ENCODE measurements at regions not wholly inside any gene's neighbourhood (a gene's known extent, or its start where the extent isn't known, plus 50 kb on each side); places are given as distances from the start of the nearest gene placed in this dataset.
"Not testable (repeated sequence)": the region's sequence is repeated elsewhere in the genome, so short reads cannot be mapped to it uniquely, and the experiment has no call there.

DNA sequence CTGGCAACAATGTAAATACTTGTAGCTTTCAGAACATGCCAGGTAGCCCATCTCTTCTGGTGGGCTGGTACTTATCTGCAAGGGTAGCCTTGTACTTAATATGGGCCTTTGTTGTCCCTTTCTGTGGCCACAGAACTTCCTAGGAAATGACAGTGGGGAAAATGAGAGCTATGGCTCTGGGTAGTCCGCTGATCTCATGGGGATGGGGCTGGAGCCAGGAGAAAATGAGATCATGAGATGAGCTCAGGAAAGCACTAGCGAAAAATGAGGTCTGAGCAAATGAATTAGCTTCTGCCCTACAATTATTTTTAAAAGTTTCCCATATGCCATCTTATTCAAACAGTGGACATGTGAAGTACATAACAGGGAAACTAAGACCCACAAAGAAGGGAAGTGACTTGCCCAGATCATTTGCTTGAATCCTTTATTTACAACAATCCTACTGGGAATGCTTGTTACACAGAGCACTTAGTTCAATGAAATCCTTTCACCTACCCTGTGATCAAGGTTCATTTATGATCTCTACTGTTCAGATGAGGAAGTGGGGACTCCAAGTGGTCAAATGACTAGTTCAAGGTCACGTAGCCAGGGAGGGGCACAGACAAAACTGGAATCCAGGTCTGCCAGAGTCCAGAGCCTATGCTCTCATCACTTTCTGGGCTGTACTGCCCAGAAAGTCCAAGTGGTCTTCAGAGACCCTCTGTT, 87.1 kb downstream of the PTPRS start:
- Mint-ChIP-seq H3K27me3 (peaks cover 0 to 15% of the 10 kb centered on the region in 2 donors), H3K9me3 (peaks cover 8% of the 10 kb centered on the region), H3K4me1 (ENCODE audit: low read depth in 2 of 2) (no peaks in the 10 kb centered on the region), H3K4me3 (no peak overlapping the region), H3K36me3 (peaks cover 11% of the 10 kb centered on the region), H3K27ac (no peak overlapping the region)
- DNase-seq (ENCODE audit: low spot score) (no peak), ATAC-seq (no peak)

DNA sequence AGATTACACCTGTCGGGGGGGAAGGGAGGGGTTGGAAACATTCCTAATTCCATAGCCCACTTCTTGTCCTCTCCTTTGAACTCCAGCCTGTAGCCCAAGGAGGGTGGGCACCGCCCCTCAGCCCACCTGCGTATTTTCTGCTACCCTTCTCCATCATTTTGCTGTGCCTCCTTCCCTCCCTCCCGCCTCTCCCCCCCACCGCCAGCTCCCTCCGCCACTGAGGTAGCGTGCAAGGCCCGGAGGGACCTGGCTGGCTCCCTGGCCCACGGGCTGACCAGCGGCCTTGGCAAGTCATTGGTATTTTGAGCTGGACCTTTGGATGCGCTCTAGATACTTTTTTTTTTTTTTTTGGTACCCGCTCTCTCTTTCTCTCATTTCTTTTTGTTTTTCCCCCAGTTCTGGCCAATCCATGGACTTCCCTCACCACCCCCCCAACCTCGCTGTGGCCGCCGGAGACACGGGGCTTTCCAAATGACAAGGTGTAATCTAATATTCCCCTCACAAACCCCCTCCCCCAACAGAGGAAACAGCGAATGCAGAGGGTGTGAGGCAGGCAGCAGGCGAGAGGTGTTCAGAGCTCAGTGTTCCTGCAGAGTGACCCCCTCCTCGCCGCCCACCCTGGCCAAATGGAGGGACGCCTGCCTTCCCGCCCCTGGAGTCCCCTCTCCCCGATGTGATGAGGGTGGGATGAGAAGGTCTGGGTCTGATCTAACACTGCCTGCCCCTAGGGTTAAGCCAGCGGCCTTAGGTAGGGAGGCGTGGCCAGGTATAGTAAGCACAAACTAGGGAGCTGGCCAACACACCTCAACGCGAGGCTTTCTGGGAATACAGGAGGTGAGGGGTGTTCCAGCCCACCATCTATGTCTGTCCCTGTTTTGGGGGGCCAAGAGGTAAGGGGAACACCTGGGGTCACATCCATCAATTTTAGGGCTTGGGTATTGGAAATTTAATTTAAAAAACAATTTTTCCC, 89.2 kb downstream of the PTPRS start:
- H3K4me1 Mint-ChIP-seq (ENCODE audit: low read depth in 2 of 2): no peaks in the 10 kb centered on the region
- H3K4me3 Mint-ChIP-seq: no peak overlapping the region
- H3K27me3 Mint-ChIP-seq: peaks cover 7 to 23% of the 10 kb centered on the region in 2 donors
- peaks cover 8% of the 10 kb centered on the region for H3K9me3 Mint-ChIP-seq
- no peak for ATAC-seq
- no peak overlapping the region for H3K27ac Mint-ChIP-seq
- DNase-seq (ENCODE audit: low spot score): no peak
- H3K36me3 Mint-ChIP-seq: peaks cover 11% of the 10 kb centered on the region

DNA sequence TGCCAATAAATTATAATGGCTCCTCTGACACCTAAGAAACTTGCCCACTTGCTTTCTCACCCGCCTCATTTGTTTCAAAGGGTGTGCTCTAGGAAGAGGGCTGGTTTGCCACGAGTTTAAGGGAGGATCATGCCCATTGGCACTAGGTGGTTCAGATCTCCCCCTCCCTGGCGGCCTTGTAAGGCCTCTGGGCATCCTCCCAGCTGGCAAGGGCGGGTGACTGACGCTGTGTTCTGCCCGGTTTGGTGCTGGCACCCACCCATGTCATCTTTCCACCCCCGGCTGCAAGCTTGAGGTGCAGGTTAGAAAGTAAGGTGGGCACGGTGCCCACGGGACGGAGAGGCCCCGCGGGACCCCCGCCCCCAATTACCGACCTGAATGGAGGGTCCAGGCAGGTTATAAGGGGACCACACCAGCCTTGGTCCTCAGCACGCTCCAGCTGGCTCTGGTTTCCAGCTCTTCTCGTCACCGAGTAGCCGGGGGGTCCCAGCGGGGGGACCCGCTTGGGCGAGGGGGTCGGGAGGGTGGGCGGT, 90.4 kb downstream of the PTPRS start:
- Mint-ChIP-seq H3K4me3 (no peak overlapping the region), H3K36me3 (peaks cover 9% of the 10 kb centered on the region), H3K4me1 (ENCODE audit: low read depth in 2 of 2) (no peaks in the 10 kb centered on the region), H3K27ac (no peak overlapping the region), H3K27me3 (peaks cover 7 to 24% of the 10 kb centered on the region in 2 donors), H3K9me3 (peaks cover 6% of the 10 kb centered on the region)
- ATAC-seq (no peak), DNase-seq (ENCODE audit: low spot score) (no peak)

DNA sequence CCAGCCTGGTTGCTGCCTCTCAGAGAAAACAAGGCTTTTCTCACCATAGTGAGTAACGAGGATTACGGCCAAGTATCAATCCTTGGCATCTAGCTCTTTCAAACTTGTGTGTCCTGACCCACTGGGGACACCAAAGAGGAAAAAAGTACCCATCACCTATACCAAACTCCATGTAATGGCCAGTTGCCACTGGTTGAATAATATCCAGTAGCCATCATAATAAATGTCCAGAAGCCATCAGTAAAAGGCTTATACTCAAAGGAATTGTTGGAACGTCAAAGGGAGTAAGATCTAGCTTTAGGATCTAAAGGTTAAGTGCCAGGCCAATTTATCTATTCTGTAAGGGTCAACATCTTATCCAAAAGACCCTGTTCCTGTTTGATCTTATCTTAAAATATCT, 91.1 kb downstream of the PTPRS start:
- H3K4me3 Mint-ChIP-seq: no peak overlapping the region
- H3K9me3 Mint-ChIP-seq: peaks cover 4% of the 10 kb centered on the region
- H3K27ac Mint-ChIP-seq: no peak overlapping the region
- H3K36me3 Mint-ChIP-seq: peaks cover 6% of the 10 kb centered on the region
- no peaks in the 10 kb centered on the region for H3K4me1 Mint-ChIP-seq (ENCODE audit: low read depth in 2 of 2)
- DNase-seq (ENCODE audit: low spot score) (no peak), ATAC-seq (no peak)
- H3K27me3 Mint-ChIP-seq: peaks cover 7 to 24% of the 10 kb centered on the region in 2 donors

DNA sequence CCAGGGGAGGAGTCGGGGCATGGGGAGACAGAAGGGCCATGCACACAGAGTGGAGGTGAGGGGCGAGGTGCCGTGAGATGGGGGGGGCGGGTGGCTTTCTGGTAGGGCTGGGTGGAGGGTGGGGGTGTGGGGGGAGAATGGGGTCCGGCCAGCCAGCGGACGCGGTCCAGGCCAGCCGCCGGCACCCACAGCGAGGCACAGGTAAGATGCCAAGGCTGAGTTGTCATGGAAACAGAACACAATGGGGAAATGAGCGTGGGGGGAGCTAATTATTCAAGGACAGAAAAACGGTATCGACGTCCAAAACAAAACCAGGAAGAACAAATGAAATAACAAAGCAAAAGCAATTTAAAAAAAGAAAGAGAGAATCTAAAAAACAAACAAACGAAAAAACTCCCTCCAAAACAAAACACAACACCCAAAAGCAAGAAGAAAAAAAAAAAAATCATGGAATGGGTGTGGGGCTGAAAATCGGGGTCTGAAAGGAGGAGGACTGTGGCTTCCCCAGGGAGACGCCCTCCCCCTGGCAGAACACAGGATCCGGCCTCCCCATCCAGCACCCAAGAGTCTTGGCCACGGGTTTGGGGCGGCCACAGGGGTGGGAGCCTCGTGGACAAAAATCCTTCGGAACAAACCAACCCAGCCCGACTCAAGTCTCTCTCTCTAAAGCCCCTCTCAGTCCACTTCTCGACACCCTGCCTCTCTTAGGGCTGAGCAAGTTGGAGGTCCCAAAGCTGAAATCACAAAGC, 92.5 kb downstream of the PTPRS start:
- Mint-ChIP-seq H3K4me1 (ENCODE audit: low read depth in 2 of 2) (no peaks in the 10 kb centered on the region), H3K9me3 (no peaks in the 10 kb centered on the region), H3K27me3 (peaks cover 7 to 15% of the 10 kb centered on the region in 2 donors), H3K4me3 (no peak overlapping the region), H3K36me3 (no peaks in the 10 kb centered on the region), H3K27ac (no peak overlapping the region)
- ATAC-seq (no peak), DNase-seq (ENCODE audit: low spot score) (no peak)

DNA sequence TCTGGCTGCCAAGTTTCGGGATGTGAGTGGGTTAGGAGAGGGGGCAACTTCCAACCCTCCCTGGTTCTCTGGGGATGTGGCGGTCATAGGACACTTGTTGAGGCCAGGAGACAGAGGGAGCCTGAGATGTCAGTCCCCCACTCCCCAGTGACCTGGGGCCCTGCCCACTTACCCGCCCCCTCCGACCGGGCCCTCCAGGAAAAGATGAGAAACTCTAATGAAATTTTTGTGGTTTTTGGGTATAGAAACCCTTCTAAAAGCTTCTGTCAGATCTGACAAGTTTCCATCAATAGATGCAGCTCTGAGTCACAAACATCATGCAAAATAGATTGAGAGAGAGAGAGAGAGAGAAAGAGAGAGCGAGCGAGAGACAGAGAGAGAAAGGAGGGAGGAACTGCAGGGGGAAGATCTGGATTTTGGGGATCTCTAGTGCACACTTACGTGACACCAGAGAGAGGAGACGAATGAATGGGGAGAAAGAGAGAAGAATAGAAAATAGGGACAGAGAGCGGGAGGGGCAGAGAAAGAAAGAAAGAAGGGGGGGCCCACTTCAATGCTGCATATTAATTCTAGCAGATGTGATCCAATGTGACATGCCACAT, 94.0 kb downstream of the PTPRS start:
- H3K4me1 Mint-ChIP-seq (ENCODE audit: low read depth in 2 of 2): no peaks in the 10 kb centered on the region
- H3K36me3 Mint-ChIP-seq: no peaks in the 10 kb centered on the region
- ATAC-seq (no peak), DNase-seq (ENCODE audit: low spot score) (no peak)
- H3K9me3 Mint-ChIP-seq: no peaks in the 10 kb centered on the region
- no peak overlapping the region for H3K27ac Mint-ChIP-seq
- no peak overlapping the region for H3K4me3 Mint-ChIP-seq
- H3K27me3 Mint-ChIP-seq: peaks cover 7 to 15% of the 10 kb centered on the region in 2 donors

DNA sequence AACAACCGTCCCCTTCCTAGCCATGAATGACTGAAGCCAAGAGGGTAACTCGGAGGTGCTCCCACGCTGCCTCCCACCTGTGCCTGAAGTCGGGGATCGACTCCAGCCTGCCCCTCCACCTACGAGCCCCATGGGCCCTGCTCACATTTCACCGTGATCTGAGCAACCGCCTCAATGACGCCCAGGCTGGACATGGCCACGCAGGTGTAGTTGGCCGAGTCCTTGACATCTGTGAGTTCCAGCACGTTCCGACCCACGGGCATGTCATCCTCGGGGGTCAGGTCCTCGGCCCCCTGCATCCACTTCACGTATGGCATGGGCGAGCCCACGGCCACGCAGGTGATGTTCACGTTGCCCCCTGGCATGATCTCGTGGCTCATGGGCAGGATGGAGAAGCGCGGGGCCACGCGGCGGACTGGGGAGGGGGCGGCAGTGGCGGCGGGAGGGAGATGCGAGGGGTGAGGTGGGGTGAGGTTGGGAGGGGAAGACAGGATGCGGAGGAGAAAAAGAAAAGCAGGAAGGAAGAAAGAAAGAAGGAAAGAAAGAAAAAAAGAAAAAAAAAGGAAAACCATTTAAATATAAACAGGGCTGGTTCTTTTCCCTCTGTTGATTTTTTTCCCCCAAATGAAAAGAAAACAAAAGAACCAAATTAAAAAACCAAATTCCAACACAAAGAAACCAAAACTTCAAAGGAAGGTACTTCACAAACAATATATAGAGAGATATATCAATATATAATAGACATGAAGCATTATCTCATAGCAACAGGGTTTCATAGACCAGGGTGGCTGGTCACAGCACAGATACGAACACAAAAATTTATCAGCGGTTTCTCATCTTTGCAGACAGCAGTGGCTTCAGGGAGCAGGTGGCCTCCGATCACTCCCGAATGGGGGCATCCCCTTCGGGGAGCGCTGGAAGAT, 94.7 kb downstream of the PTPRS start:
- DNase-seq (ENCODE audit: low spot score) (no peak), ATAC-seq (no peak)
- H3K4me1 Mint-ChIP-seq (ENCODE audit: low read depth in 2 of 2): no peaks in the 10 kb centered on the region
- H3K4me3 Mint-ChIP-seq: no peak overlapping the region
- H3K36me3 Mint-ChIP-seq: no peaks in the 10 kb centered on the region
- H3K27ac Mint-ChIP-seq: no peak overlapping the region
- H3K9me3 Mint-ChIP-seq: no peaks in the 10 kb centered on the region
- peaks cover 7 to 15% of the 10 kb centered on the region in 2 donors for H3K27me3 Mint-ChIP-seq

DNA sequence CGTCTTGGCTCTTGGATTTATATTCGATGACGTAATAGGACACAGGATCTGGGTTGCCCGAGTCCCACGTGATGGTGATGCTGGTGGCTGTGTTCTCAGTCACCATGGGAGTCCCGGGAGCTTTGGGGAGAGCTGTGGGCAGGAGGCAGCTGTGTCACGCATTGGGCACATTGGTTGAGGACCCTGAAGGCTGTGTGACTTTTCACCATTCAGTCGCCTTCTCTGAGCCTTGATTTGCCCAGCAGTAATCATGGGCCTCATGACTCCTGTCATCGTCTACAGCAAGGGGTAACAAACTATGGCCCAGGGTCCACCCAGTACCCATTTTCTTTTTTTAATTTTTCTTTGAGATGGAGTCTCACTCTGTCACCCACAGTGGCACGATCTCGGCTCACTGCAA, 96.3 kb downstream of the PTPRS start:
- Mint-ChIP-seq H3K4me3 (no peak overlapping the region), H3K27ac (no peak overlapping the region), H3K4me1 (ENCODE audit: low read depth in 2 of 2) (no peaks in the 10 kb centered on the region), H3K27me3 (peaks cover 7 to 18% of the 10 kb centered on the region in 2 donors), H3K36me3 (no peaks in the 10 kb centered on the region), H3K9me3 (no peaks in the 10 kb centered on the region)
- ATAC-seq (no peak), DNase-seq (ENCODE audit: low spot score) (no peak)

DNA sequence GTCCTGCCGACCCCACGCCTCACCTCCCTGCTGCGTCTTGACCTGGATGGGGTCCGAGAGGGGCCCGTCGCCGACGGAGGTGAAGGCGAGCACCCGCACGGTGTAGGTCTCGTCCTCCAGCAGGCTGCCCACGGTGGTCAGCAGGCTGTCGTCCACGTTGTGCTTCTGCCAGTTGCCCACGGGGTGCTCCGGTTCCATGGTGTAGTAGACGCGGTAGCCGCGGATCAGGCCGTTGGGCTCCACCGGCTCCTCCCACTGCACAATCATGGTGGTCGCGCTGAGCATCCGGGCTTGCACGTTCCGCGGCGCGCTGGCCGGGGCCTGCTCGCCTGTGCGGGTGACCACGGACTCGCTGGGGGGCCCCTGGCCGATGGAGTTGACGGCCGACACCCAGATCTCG, 96.7 kb downstream of the PTPRS start:
- DNase-seq (ENCODE audit: low spot score) (no peak), ATAC-seq (no peak)
- H3K27ac Mint-ChIP-seq: no peak overlapping the region
- peaks cover 7 to 20% of the 10 kb centered on the region in 2 donors for H3K27me3 Mint-ChIP-seq
- no peaks in the 10 kb centered on the region for H3K9me3 Mint-ChIP-seq
- H3K36me3 Mint-ChIP-seq: no peaks in the 10 kb centered on the region
- no peak overlapping the region for H3K4me3 Mint-ChIP-seq
- H3K4me1 Mint-ChIP-seq (ENCODE audit: low read depth in 2 of 2): no peaks in the 10 kb centered on the region

DNA sequence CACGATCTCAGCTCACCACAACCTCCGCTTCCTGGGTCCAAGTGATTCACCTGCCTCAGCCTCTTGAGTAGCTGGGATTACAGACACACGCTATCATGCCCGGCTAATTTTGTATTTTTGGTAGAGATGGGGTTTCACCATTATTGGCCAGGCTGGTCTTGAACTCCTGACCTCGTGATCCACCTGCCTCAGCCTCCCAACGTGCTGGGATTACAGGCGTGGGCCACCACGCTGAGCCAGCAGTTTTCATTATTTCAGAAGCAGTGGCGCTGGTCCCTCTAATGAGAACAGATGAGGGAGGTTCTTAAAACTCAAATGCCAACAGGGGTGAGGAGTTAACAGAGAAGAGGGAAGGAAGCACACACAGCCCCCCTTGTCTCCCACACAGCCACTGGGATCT, 98.7 kb downstream of the PTPRS start:
- H3K27ac Mint-ChIP-seq; H3K36me3 Mint-ChIP-seq; H3K4me3 Mint-ChIP-seq; DNase-seq (ENCODE audit: low spot score); ATAC-seq; H3K4me1 Mint-ChIP-seq (ENCODE audit: low read depth in 2 of 2); H3K9me3 Mint-ChIP-seq: not testable (repeated sequence)
- H3K27me3 Mint-ChIP-seq: peaks cover 4 to 17% of the 10 kb centered on the region in 2 donors

DNA sequence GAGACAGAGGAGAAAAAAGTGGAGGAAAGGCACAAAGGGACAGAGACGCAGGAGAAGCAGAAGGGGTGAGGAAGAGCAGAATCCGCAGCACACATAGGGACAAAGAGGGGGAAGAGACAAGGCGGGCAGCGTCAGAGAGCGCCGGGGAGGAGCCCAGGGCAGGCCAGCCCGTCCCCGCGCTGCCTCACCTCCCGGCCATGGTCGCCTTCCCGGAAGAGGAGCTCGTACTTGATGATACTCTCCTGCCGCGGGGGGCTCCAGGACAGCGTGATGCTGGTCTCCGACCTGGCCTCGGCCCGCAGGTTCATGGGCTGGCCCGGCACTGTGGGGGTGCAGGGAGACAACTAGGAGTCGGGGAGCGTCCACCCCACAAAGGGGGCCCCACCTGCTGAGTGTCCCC, 100.6 kb downstream of the PTPRS start:
- DNase-seq (ENCODE audit: low spot score): no peak
- no peak for ATAC-seq
- Mint-ChIP-seq H3K9me3 (no peaks in the 10 kb centered on the region), H3K27ac (no peak overlapping the region), H3K4me1 (ENCODE audit: low read depth in 2 of 2) (no peaks in the 10 kb centered on the region), H3K4me3 (no peak overlapping the region), H3K36me3 (no peaks in the 10 kb centered on the region), H3K27me3 (peaks cover 0 to 11% of the 10 kb centered on the region in 2 donors)

DNA sequence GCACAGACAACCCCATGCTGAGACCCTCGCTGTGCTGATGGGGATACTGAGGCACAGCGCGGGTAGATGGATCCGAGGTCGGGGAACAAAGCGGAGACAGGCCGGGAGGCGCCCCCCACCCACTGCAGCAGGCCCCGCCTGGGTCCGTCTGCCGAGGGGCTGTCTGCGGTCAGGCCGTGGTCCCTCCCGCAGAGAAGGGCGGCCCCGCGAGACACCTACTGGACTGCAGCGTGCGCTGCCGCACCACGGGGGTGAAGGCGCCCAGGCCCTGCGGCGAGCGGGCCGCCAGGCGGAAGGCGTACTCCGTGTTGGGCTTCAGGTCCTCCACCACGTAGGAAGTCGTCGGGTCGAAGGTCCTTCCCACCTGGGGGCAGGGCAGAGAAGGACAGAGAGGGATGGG, 101.9 kb downstream of the PTPRS start:
- H3K4me1 Mint-ChIP-seq (ENCODE audit: low read depth in 2 of 2): no peaks in the 10 kb centered on the region
- H3K27ac Mint-ChIP-seq: no peak overlapping the region
- no peak for ATAC-seq
- no peak overlapping the region for H3K4me3 Mint-ChIP-seq
- DNase-seq (ENCODE audit: low spot score): no peak
- no peaks in the 10 kb centered on the region for H3K9me3 Mint-ChIP-seq
- peaks cover 0 to 11% of the 10 kb centered on the region in 2 donors for H3K27me3 Mint-ChIP-seq
- H3K36me3 Mint-ChIP-seq: no peaks in the 10 kb centered on the region
